Inflammatory macrophage (primary cell): ENCODE measurements at regions not wholly inside any gene's neighbourhood (a gene's known extent, or its start where the extent isn't known, plus 50 kb on each side); places are given as distances from the start of the nearest gene placed in this dataset.
"Not testable (repeated sequence)": the region's sequence is repeated elsewhere in the genome, so short reads cannot be mapped to it uniquely, and the experiment has no call there.

Experiments
- DNase-seq, 2 donors: peaks; one replicate each; pipeline ENCODE4 v3.0.0-alpha.2; 2020 to 2022

GRCh38 chr5:39785410-39785809 is 360.6 kb upstream of the DAB2 start:
- DNase-seq: no peak

GRCh38 chr5:39783756-39784421 is 359.1 kb upstream of the DAB2 start:
- DNase-seq: no peak

GRCh38 chr5:39780347-39780746 is 355.6 kb upstream of the DAB2 start:
- DNase-seq: no peak

- no peak for DNase-seq
Observed at GRCh38 chr5:39779831-39780230, 355.1 kb upstream of the DAB2 start.

- DNase-seq: no peak
Observed at GRCh38 chr5:39775797-39776365, 351.1 kb upstream of the DAB2 start.

- no peak for DNase-seq
Observed at GRCh38 chr5:39775086-39775796, 350.5 kb upstream of the DAB2 start.

- DNase-seq: no peak
Observed at GRCh38 chr5:39774605-39775004, 349.8 kb upstream of the DAB2 start.

- DNase-seq: no peak
Observed at GRCh38 chr5:39772307-39772706, 347.5 kb upstream of the DAB2 start.

- no peak for DNase-seq
Observed at GRCh38 chr5:39767916-39768315, 343.1 kb upstream of the DAB2 start.

GRCh38 chr5:39765366-39765765 is 340.6 kb upstream of the DAB2 start:
- DNase-seq: no peak

- no peak for DNase-seq
Observed at GRCh38 chr5:39762761-39763160, 338.0 kb upstream of the DAB2 start.

GRCh38 chr5:39761199-39761950 is 336.6 kb upstream of the DAB2 start:
- DNase-seq: no peak

- DNase-seq: peak; percentile 30 to 33
Observed at GRCh38 chr5:39760385-39761198, 335.8 kb upstream of the DAB2 start.

GRCh38 chr5:39759701-39760100 is 334.9 kb upstream of the DAB2 start:
- DNase-seq: peak; percentile 1 to 65

GRCh38 chr5:39758426-39758825 is 333.6 kb upstream of the DAB2 start:
- DNase-seq: peak in 1 of 2 donors; percentile 4

GRCh38 chr5:39757131-39757530 is 332.4 kb upstream of the DAB2 start:
- no peak for DNase-seq

- no peak for DNase-seq
Observed at GRCh38 chr5:39755986-39756385, 331.2 kb upstream of the DAB2 start.

GRCh38 chr5:39755452-39755851 is 330.7 kb upstream of the DAB2 start:
- no peak for DNase-seq

GRCh38 chr5:39753747-39754146 is 329.0 kb upstream of the DAB2 start:
- DNase-seq: not testable (repeated sequence)

GRCh38 chr5:39750661-39751060 is 325.9 kb upstream of the DAB2 start:
- DNase-seq: no peak

GRCh38 chr5:39742916-39743315 is 318.1 kb upstream of the DAB2 start:
- DNase-seq: no peak

GRCh38 chr5:39740404-39740803 is 315.6 kb upstream of the DAB2 start:
- DNase-seq: no peak
